ENCODE measurements at regions not wholly inside any gene's neighbourhood (a gene's known extent, or its start where the extent isn't known, plus 50 kb on each side); places are given as distances from the start of the nearest gene placed in this dataset.
"Not testable (repeated sequence)": the region's sequence is repeated elsewhere in the genome, so short reads cannot be mapped to it uniquely, and the experiment has no call there.

DNA sequence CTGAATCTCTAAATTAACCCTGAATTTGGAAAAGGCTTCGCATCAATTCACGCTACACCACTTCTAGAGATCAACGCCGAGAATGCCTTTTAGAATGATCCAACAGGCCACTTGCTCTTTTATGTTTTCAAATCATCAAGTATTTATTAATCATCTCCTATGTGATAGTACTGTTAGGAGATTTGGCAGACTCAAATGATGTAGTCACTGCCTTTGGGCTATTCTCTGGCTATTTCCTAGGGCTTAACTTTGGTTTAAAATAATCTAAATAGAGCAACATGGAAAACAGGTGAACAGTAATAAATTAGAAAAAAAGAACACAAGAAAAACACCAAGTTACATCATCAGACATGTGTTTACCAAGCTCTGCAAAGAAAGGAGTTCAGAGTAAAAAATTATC lies 140.3 kb downstream of the TENT5A start:
- no peak overlapping the region for H3K4me3 ChIP-seq
- no peak for DNase-seq (ENCODE audit: low spot score)
- TF ChIP-seq, protein P1, sequence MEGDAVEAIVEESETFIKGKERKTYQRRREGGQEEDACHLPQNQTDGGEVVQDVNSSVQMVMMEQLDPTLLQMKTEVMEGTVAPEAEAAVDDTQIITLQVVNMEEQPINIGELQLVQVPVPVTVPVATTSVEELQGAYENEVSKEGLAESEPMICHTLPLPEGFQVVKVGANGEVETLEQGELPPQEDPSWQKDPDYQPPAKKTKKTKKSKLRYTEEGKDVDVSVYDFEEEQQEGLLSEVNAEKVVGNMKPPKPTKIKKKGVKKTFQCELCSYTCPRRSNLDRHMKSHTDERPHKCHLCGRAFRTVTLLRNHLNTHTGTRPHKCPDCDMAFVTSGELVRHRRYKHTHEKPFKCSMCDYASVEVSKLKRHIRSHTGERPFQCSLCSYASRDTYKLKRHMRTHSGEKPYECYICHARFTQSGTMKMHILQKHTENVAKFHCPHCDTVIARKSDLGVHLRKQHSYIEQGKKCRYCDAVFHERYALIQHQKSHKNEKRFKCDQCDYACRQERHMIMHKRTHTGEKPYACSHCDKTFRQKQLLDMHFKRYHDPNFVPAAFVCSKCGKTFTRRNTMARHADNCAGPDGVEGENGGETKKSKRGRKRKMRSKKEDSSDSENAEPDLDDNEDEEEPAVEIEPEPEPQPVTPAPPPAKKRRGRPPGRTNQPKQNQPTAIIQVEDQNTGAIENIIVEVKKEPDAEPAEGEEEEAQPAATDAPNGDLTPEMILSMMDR (IDR thresholded peaks at IDR 0.05), result no peak
- no peak overlapping the region for H3K27ac ChIP-seq

DNA sequence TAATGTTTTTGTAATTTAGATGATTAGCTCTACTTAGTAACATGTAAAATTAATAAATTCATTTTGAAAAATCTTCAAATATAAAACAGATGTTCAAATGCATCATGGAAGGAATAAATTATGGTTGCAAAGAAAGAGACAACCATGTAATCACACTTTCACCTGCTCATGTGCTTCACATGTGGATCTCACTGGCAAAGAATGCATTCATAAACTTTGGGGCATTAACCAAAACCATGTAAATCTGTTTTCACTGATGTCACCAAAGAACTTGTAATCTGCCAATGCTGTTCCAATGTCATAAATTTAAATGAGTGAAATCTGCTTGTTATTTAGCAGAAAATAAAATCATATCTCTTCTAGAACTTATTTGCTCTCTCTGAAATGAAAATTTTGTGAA lies 142.7 kb downstream of the TENT5A start:
- no peak for DNase-seq (ENCODE audit: low spot score)
- TF ChIP-seq, protein P1 (IDR thresholded peaks at IDR 0.05), result no peak
- Histone ChIP-seq H3K4me3 (no peak overlapping the region), H3K27ac (no peak overlapping the region)

DNA sequence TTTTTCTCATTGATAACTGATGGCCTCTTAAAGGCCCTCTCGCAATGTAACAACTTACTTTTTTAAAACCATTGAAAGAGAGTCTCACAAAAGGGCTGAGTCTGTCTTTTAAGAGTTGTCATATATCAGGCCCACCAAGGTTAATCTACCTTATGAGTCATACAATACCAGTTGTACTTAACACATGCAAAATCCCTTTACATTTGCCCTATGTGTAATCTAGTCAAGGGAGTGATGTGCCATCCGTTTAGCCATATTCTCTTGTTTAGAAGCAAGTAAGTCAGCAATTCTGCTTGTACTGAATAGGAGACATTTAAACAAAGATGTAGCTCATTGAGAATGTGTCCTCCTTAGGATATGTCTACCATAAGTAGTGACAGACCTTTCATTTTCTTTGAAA lies 143.7 kb downstream of the TENT5A start:
- DNase-seq (ENCODE audit: low spot score), result no peak
- TF ChIP-seq, protein P1 (IDR thresholded peaks at IDR 0.05), result no peak
- Histone ChIP-seq H3K27ac (no peak overlapping the region), H3K4me3 (no peak overlapping the region)

DNA sequence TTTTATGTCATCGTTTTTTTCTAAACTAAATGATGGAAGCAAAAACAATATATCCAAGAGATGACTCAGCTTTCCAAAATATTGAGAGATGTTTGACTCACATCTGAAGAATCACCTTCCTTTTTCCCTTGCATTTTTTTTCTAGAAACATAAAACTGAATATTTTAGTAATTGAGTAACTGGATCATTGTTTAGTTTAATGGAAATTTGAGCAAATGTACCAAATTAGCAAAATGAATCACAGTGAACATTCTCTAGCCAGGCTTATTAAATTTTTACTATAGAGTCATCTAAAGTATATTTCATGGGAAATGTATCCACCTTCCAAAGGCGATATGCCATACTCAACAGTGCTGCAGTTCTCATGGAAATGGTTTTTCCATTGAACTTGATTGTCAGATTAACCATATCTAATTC lies 145.5 kb downstream of the TENT5A start:
- H3K27ac ChIP-seq, result no peak overlapping the region
- DNase-seq (ENCODE audit: low spot score), result no peak
- TF ChIP-seq, protein P1 (IDR thresholded peaks at IDR 0.05), result no peak
- no peak overlapping the region for H3K4me3 ChIP-seq

DNA sequence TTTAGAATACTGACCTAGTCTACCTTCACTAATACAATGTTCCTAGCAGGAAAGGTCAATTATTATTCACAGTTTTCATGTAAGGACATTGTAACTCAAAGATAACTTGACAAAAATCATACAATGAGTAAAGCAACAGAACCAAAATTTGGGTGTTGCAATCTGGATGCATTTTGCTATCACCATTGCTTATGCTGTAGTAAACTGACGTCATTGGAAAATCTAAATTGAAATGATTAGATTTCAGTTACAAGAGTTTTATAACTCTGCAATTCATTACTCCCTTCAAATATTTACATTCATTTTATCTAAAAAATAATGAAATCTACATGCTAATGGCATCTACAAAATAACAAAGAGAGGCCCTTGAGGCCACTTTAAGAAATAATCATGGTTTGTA lies 147.0 kb downstream of the TENT5A start:
- TF ChIP-seq, protein P1 (IDR thresholded peaks at IDR 0.05), result no peak
- DNase-seq (ENCODE audit: low spot score), result no peak
- no peak overlapping the region for H3K4me3 ChIP-seq
- no peak overlapping the region for H3K27ac ChIP-seq

DNA sequence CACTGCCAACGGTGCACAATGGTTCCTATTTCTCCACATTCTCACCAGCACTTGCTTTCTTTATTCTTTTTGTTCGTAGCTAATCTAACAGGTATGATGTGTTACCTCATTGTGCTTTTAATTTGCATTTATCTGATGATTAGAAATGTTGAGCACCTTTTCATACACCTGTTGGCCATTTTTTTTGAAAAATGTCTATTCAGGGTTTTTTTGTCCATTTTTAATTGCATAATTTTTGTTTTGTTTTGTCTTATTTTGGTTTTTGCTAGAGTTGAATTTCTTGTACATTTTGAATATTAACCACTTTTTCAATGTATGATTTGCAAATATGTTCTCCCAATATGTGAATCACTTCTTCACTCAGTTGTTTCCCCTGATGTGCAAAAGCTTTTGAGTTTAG lies 150.6 kb downstream of the TENT5A start:
- TF ChIP-seq, protein P1 (IDR thresholded peaks at IDR 0.05), result no peak
- Histone ChIP-seq H3K4me3 (no peak overlapping the region), H3K27ac (no peak overlapping the region)
- no peak for DNase-seq (ENCODE audit: low spot score)

DNA sequence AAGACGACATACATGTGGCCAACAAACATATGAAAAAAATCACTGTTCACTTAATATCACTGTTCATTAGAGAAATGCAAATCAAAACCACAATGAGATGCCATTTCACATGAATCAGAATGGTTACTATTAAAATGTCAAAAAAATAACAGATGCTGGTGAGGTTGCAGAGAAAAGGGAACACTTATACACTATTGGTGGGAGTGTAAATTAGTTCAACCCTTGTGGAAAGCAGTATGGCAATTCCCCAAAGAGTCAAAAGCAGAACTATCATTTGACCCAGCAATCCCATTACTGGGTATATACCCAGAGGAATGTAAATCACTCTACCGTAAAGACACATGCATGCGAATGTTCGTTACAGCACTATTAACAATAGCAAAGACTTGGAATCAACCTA lies 152.0 kb downstream of the TENT5A start:
- not testable (repeated sequence) for H3K4me3 ChIP-seq; H3K27ac ChIP-seq; DNase-seq (ENCODE audit: low spot score)

DNA sequence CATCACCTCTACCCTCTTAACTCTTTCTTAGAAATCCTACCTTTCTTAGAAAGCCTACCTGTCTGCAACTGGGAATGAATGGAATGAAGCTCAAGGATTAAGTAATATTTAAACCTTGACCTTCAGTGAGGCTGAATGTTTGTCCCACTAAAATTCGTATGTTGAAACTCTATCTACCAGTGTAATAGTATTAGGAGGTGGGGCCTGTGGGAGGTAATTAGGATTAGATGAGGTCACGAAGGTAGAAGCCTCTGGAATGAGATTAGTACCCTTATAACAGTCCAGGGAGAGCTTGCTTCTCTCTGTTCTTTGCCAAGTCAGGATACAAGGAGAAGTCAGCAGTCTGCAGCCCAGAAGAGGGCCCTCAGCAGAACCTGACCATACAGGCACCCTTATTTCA lies 158.0 kb downstream of the TENT5A start:
- no peak for DNase-seq (ENCODE audit: low spot score)
- Histone ChIP-seq H3K27ac (no peak overlapping the region), H3K4me3 (no peak overlapping the region)
- TF ChIP-seq, protein P1 (IDR thresholded peaks at IDR 0.05), result no peak
